ENCODE measurements at regions not wholly inside any gene's neighbourhood (a gene's known extent, or its start where the extent isn't known, plus 50 kb on each side); places are given as distances from the start of the nearest gene placed in this dataset.
"Not testable (repeated sequence)": the region's sequence is repeated elsewhere in the genome, so short reads cannot be mapped to it uniquely, and the experiment has no call there.

GRCh38 chr2:223319601-223320000 lies 267.6 kb downstream of the KCNE4 start:
- no peaks in the 10 kb centered on the region for H3K9me3 ChIP-seq
- H3K4me1 ChIP-seq: no peaks in the 10 kb centered on the region
- intact Hi-C loops (cut with DNase I; ENCODE audit: low total_unique reads): no loop called here
- TF ChIP-seq POLR2A (IDR thresholded peaks at IDR 0.05): no peak
- no peak for TF ChIP-seq POLR2AphosphoS5 (IDR thresholded peaks at IDR 0.05)
- no peak for TF ChIP-seq CTCF (IDR thresholded peaks at IDR 0.05)
- DNase-seq (ENCODE audit: low spot score in 2 of 2): no peak
- H3K36me3 ChIP-seq: no peaks in the 10 kb centered on the region
- H3K27me3 ChIP-seq: no peaks in the 10 kb centered on the region
- H3K27ac ChIP-seq: no peak overlapping the region
- no peak overlapping the region for H3K4me3 ChIP-seq

- DNase-seq (ENCODE audit: low spot score in 2 of 2): no peak
- H3K36me3 ChIP-seq: no peaks in the 10 kb centered on the region
- no peak overlapping the region for H3K27ac ChIP-seq
- H3K4me3 ChIP-seq: no peak overlapping the region
- no peaks in the 10 kb centered on the region for H3K27me3 ChIP-seq
- no peaks in the 10 kb centered on the region for H3K9me3 ChIP-seq
- intact Hi-C loops (cut with DNase I; ENCODE audit: low total_unique reads): no loop called here
- TF ChIP-seq POLR2AphosphoS5 (IDR thresholded peaks at IDR 0.05): no peak
- TF ChIP-seq CTCF (IDR thresholded peaks at IDR 0.05): no peak
- no peak for TF ChIP-seq POLR2A (IDR thresholded peaks at IDR 0.05)
- H3K4me1 ChIP-seq: no peaks in the 10 kb centered on the region
These were observed 272.4 kb downstream of the KCNE4 start for GRCh38 chr2:223324402-223324801.

GRCh38 chr2:223328578-223328977 lies 273.6 kb downstream of the SCG2 start:
- no peak overlapping the region for H3K27ac ChIP-seq
- H3K36me3 ChIP-seq: no peaks in the 10 kb centered on the region
- intact Hi-C loops (cut with DNase I; ENCODE audit: low total_unique reads): no loop called here
- H3K9me3 ChIP-seq: no peaks in the 10 kb centered on the region
- TF ChIP-seq CTCF (IDR thresholded peaks at IDR 0.05) (no peak), POLR2AphosphoS5 (IDR thresholded peaks at IDR 0.05) (no peak), POLR2A (IDR thresholded peaks at IDR 0.05) (no peak)
- no peak for DNase-seq (ENCODE audit: low spot score in 2 of 2)
- H3K4me1 ChIP-seq: no peaks in the 10 kb centered on the region
- no peaks in the 10 kb centered on the region for H3K27me3 ChIP-seq
- H3K4me3 ChIP-seq: no peak overlapping the region

- DNase-seq (ENCODE audit: low spot score in 2 of 2); H3K36me3 ChIP-seq; H3K27me3 ChIP-seq; H3K4me3 ChIP-seq; H3K27ac ChIP-seq; H3K9me3 ChIP-seq; H3K4me1 ChIP-seq; intact Hi-C loops (cut with DNase I; ENCODE audit: low total_unique reads): not testable (repeated sequence)
These were observed 271.4 kb downstream of the SCG2 start for GRCh38 chr2:223330747-223331146.

- no peaks in the 10 kb centered on the region for H3K9me3 ChIP-seq
- no peaks in the 10 kb centered on the region for H3K27me3 ChIP-seq
- H3K36me3 ChIP-seq: no peaks in the 10 kb centered on the region
- no peak overlapping the region for H3K27ac ChIP-seq
- no peak for DNase-seq (ENCODE audit: low spot score in 2 of 2)
- intact Hi-C loops (cut with DNase I; ENCODE audit: low total_unique reads): no loop called here
- no peak for TF ChIP-seq POLR2AphosphoS5 (IDR thresholded peaks at IDR 0.05)
- no peak for TF ChIP-seq CTCF (IDR thresholded peaks at IDR 0.05)
- TF ChIP-seq POLR2A (IDR thresholded peaks at IDR 0.05): no peak
- H3K4me3 ChIP-seq: no peak overlapping the region
- no peaks in the 10 kb centered on the region for H3K4me1 ChIP-seq
These were observed 264.1 kb downstream of the SCG2 start for GRCh38 chr2:223338016-223338415.

DNA sequence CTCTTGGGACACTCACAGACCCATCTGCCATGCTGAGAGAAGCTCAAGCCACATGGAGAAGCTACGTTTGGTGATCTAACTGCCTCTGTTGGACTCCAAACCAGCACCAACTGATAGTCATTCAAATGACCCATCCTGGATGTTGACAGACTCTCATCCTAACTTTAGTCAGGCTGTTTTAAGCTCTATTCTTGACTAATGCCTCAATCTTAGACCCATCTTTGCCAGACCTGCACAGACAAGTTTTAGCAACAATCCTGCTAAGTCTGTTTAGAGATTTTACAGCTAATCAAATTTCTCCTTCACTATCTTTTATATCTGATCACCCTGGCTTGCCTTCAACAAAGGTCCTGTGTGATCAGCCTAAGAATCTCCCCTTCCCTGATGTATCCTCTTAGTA lies 245.1 kb downstream of the SCG2 start:
- TF ChIP-seq CTCF (IDR thresholded peaks at IDR 0.05) (no peak), POLR2A (IDR thresholded peaks at IDR 0.05) (no peak), POLR2AphosphoS5 (IDR thresholded peaks at IDR 0.05) (no peak)
- DNase-seq (ENCODE audit: low spot score in 2 of 2): no peak
- no peak overlapping the region for H3K4me3 ChIP-seq
- H3K9me3 ChIP-seq: peaks cover 0 to 6% of the 10 kb centered on the region in 2 donors
- no peaks in the 10 kb centered on the region for H3K27me3 ChIP-seq
- H3K36me3 ChIP-seq: no peaks in the 10 kb centered on the region
- no peak overlapping the region for H3K27ac ChIP-seq
- H3K4me1 ChIP-seq: no peaks in the 10 kb centered on the region
- intact Hi-C loops (cut with DNase I; ENCODE audit: low total_unique reads): no loop called here

Measured in breast epithelium (tissue), 4 donors.